SK-N-SH (cell line): ENCODE measurements at regions not wholly inside any gene's neighbourhood (a gene's known extent, or its start where the extent isn't known, plus 50 kb on each side); places are given as distances from the start of the nearest gene placed in this dataset.

Experiments
- CTCF ChIA-PET: fragments of 300-600, 350-600 bp; formaldehyde crosslinking; extraction: SDS; loops from one replicate; lab custom pipeline; 2021; lab: Yijun Ruan, JAX
- POLR2A ChIA-PET: fragments of 350-600 bp; sonication (Branson Sonifier 250); formaldehyde crosslinking; extraction: SDS; loops from one replicate; lab custom pipeline; 2020; ENCODE audit warnings: antibody characterized with exemption, inconsistent platforms; lab: Yijun Ruan, JAX
- DNase-seq: peaks from one replicate; pipeline ENCODE4 v3.0.0; 2012
- H2AFZ ChIP-seq: fragments of 200-600 bp; sonication (generic); 2 replicates; pipeline ENCODE4 v1.8.1; 2016; ENCODE audit warnings: antibody characterized with exemption, mild to moderate bottlenecking, low read depth
- H3F3A ChIP-seq: fragments of 200-600 bp; sonication (generic); replicated peaks from 2 replicates; pipeline ENCODE3; 2016; ENCODE audit warnings: antibody characterized with exemption, mild to moderate bottlenecking; ENCODE audit not compliant: insufficient read depth
- H3K27ac ChIP-seq, 2 experiments: fragments of 200-500 bp in 1 of 2; fragments of 200-600 bp in 1 of 2; sonication (Bioruptor generic) in 1 of 2; sonication (generic), shearing (Covaris generic) in 1 of 2; 2 replicates each; pipeline versions ENCODE4 v1.5.1 to v1.6.1; 2014 to 2016; ENCODE audit warnings: low read depth in 2 of 2, inconsistent platforms in 1 of 2, low read length in 1 of 2, mild to moderate bottlenecking in 1 of 2, mixed read lengths in 1 of 2
- H3K27me3 ChIP-seq: fragments of 200-600 bp; sonication (generic), shearing (Covaris generic); 2 replicates; pipeline ENCODE4 v1.6.1; 2016; ENCODE audit warnings: mixed run types; ENCODE audit not compliant: insufficient read depth
- H3K36me3 ChIP-seq, 2 experiments: fragments of 200-500 bp in 1 of 2; fragments of 200-600 bp in 1 of 2; sonication (Bioruptor generic) in 1 of 2; sonication (generic) in 1 of 2; replicated peaks in 1 of 2; 2 replicates each; pipeline versions ENCODE3 to v1.5.1; 2014 to 2016; ENCODE audit warnings: low read length in 1 of 2, mild to moderate bottlenecking in 1 of 2; ENCODE audit not compliant: insufficient read depth in 2 of 2, control insufficient read depth in 1 of 2
- H3K4me1 ChIP-seq, 2 experiments: fragments of 200-500 bp in 1 of 2; fragments of 200-600 bp in 1 of 2; sonication (Bioruptor generic) in 1 of 2; sonication (generic), shearing (Covaris generic) in 1 of 2; 2 replicates each; pipeline versions ENCODE4 v1.5.1 to v1.6.1; 2014 to 2016; ENCODE audit warnings: low read depth in 1 of 2, low read length in 1 of 2, mixed run types in 1 of 2; ENCODE audit not compliant: insufficient read depth in 2 of 2, control insufficient read depth in 1 of 2
- H3K4me2 ChIP-seq: fragments of 200-600 bp; sonication (generic), shearing (Covaris generic); 2 replicates; pipeline ENCODE4 v1.6.1; 2017; ENCODE audit warnings: mixed run types
- H3K4me3 ChIP-seq, 2 experiments: fragments of 200-500 bp in 1 of 2; fragments of 200-600 bp in 1 of 2; sonication (Bioruptor generic) in 1 of 2; sonication (generic), shearing (Covaris generic) in 1 of 2; 2 replicates each; pipeline versions ENCODE4 v1.5.1 to v1.8.1; 2014 to 2016; ENCODE audit warnings: low read depth in 2 of 2, inconsistent platforms in 1 of 2, low read length in 1 of 2, mild to moderate bottlenecking in 1 of 2, mixed read lengths in 1 of 2, moderate library complexity in 1 of 2
- H3K79me2 ChIP-seq: fragments of 200-600 bp; sonication (generic); 2 replicates; pipeline ENCODE4 v1.8.1; 2017; ENCODE audit warnings: mild to moderate bottlenecking; ENCODE audit not compliant: insufficient read depth
- H3K9ac ChIP-seq: fragments of 200-600 bp; sonication (generic); 2 replicates; pipeline ENCODE4 v1.6.1; 2017; ENCODE audit warnings: mixed run types
- H3K9me2 ChIP-seq: fragments of 200-600 bp; sonication (generic); 2 replicates; pipeline ENCODE4 v1.6.1; 2017; ENCODE audit warnings: mixed run types
- H3K9me3 ChIP-seq: fragments of 200-600 bp; sonication (generic); 2 replicates; pipeline ENCODE4 v1.6.1; 2017; ENCODE audit warnings: mixed run types, mild to moderate bottlenecking, moderate library complexity
- H4K20me1 ChIP-seq: fragments of 200-600 bp; sonication (generic); 2 replicates; pipeline ENCODE4 v1.6.1; 2017; ENCODE audit warnings: mild to moderate bottlenecking, mixed run types; ENCODE audit not compliant: insufficient read depth
- CHD2 ChIP-seq: fragments of 150-350 bp; IDR thresholded peaks from 2 replicates; pipeline ENCODE4 v1.6.1; 2018; ENCODE audit warnings: low read length; ENCODE audit not compliant: partially characterized antibody
- EP300 ChIP-seq, 2 experiments: IDR thresholded peaks; 2 replicates each; pipeline versions ENCODE4 v1.4.0 to v1.6.1; 2012; ENCODE audit warnings: borderline replicate concordance in 1 of 2, low read depth in 1 of 2, low read length in 1 of 2
- FOSL2 ChIP-seq: IDR thresholded peaks from 2 replicates; pipeline ENCODE4 v1.4.0; 2012; ENCODE audit warnings: low read depth, mild to moderate bottlenecking, moderate library complexity, borderline replicate concordance
- FOXJ3 ChIP-seq: sonication (generic); formaldehyde crosslinking; IDR thresholded peaks from 2 replicates; pipeline ENCODE4 v1.5.1; 2020; ENCODE audit warnings: mild to moderate bottlenecking, missing genetic modification reagents
- FOXM1 ChIP-seq: IDR thresholded peaks from 2 replicates; pipeline ENCODE4 v1.4.0; 2012; ENCODE audit warnings: low read depth, mild to moderate bottlenecking
- GABPA ChIP-seq: IDR thresholded peaks from 2 replicates; pipeline ENCODE4 v1.4.0; 2012; ENCODE audit warnings: low read depth, mild to moderate bottlenecking
- GATA2 ChIP-seq: sonication (generic); formaldehyde crosslinking; IDR thresholded peaks from 2 replicates; pipeline ENCODE4 v1.5.0; 2020; ENCODE audit warnings: mild to moderate bottlenecking, missing genetic modification reagents
- JUND ChIP-seq: IDR thresholded peaks from 2 replicates; pipeline ENCODE4 v1.4.0; 2012
- MEF2A ChIP-seq: IDR thresholded peaks from 2 replicates; pipeline ENCODE4 v1.4.0; 2012; ENCODE audit warnings: low read depth, borderline replicate concordance
- MXI1 ChIP-seq: IDR thresholded peaks from 2 replicates; pipeline ENCODE4 v1.6.1; 2012; ENCODE audit warnings: mild to moderate bottlenecking, low read depth, low read length, improper control_type of control experiment
- NFIC ChIP-seq: IDR thresholded peaks from 2 replicates; pipeline ENCODE4 v1.4.0; 2012; ENCODE audit warnings: borderline replicate concordance
- POLR2AphosphoS5 ChIP-seq: IDR thresholded peaks from 2 replicates; pipeline ENCODE4 v1.6.1; 2012; ENCODE audit warnings: low read depth, low read length
- RXRA ChIP-seq: IDR thresholded peaks from 2 replicates; pipeline ENCODE4 v1.4.0; 2012; ENCODE audit warnings: low read depth, mild to moderate bottlenecking, borderline replicate concordance
- SIN3A ChIP-seq: IDR thresholded peaks from 2 replicates; pipeline ENCODE4 v1.6.1; 2012; ENCODE audit warnings: low read depth, mild to moderate bottlenecking, low read length, moderate library complexity, borderline replicate concordance
- SMC3 ChIP-seq: IDR thresholded peaks from 2 replicates; pipeline ENCODE4 v1.6.1; 2012; ENCODE audit warnings: low read depth, low read length, improper control_type of control experiment
- TAF1 ChIP-seq: IDR thresholded peaks from 2 replicates; pipeline ENCODE4 v1.6.1; 2012; ENCODE audit warnings: low read depth, mild to moderate bottlenecking, low read length, moderate library complexity, borderline replicate concordance
- TCF12 ChIP-seq: IDR thresholded peaks from 2 replicates; pipeline ENCODE4 v1.4.0; 2012
- WGBS: methylation state at CpG from one replicate; pipeline ENCODE4 v1.1.6; 2017; ENCODE audit warnings: low lambda C conversion rate; 5-methylcytosine and 5-hydroxymethylcytosine counted together
- TF ChIP-seq, protein P1 (sequence below): fragments of 200-600 bp; sonication (generic); IDR thresholded peaks from 2 replicates; pipeline ENCODE4 v1.6.1; 2017; ENCODE audit warnings: antibody characterized with exemption, mild to moderate bottlenecking, moderate library complexity
- TF ChIP-seq, protein P2 (sequence below): fragments of 150-350 bp; IDR thresholded peaks from 2 replicates; pipeline ENCODE4 v1.6.1; 2017; ENCODE audit warnings: antibody characterized with exemption, low read length, low read depth, borderline replicate concordance
- TF ChIP-seq, protein P3 (sequence below): IDR thresholded peaks from 2 replicates; pipeline ENCODE4; 2012

DNA sequence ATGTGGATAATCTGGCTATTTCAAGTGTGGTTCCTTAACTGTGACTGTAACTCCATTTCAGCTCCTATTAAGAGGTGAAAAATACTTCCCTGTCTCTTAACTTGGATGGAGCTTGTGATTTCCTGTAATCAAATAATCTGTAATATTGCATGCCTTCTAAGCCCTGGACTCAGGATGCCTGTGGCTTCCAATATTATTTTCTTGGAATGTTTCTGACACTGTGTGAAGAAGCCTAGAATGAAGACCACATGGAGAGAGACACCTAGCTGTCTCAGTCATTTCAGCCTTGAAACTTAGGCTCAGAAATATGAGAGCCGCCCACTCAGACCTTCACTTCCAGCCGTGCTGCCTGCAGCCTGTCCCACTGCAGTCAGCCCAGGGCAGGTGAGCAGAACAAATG lies 544.3 kb downstream of the TRIML1 start (continued):
- TF ChIP-seq, protein P1, sequence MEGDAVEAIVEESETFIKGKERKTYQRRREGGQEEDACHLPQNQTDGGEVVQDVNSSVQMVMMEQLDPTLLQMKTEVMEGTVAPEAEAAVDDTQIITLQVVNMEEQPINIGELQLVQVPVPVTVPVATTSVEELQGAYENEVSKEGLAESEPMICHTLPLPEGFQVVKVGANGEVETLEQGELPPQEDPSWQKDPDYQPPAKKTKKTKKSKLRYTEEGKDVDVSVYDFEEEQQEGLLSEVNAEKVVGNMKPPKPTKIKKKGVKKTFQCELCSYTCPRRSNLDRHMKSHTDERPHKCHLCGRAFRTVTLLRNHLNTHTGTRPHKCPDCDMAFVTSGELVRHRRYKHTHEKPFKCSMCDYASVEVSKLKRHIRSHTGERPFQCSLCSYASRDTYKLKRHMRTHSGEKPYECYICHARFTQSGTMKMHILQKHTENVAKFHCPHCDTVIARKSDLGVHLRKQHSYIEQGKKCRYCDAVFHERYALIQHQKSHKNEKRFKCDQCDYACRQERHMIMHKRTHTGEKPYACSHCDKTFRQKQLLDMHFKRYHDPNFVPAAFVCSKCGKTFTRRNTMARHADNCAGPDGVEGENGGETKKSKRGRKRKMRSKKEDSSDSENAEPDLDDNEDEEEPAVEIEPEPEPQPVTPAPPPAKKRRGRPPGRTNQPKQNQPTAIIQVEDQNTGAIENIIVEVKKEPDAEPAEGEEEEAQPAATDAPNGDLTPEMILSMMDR, result no peak
- TF ChIP-seq RXRA (no peak), SIN3A (no peak), TAF1 (no peak), FOSL2 (no peak), MEF2A (no peak), EP300 (IDR thresholded peaks at IDR 0.05; ENCODE audit: borderline replicate concordance in 1 of 2, low read depth in 1 of 2, low read length in 1 of 2) (no peak), GATA2 (CRISPR knock-in tag) (no peak), FOXM1 (no peak), MXI1 (no peak), CHD2 (no peak)

DNA sequence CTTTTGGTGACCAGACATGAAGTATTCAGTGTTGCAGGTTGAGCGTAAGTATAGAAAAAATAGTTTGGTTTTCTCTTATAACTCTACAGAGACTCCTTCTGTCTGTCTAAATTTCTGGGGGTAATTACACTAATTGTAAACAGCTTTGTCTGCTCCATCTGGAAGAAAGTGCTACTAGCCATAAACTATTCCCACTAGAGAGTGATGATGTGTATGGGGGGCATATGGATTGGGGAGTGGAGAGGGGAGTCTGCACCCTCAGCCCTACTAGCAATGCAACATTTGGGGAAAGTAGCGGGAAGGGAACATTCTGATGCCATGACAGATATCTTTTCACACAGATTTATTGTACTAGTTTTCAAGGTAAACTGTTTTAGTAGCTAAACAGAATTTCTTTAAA lies 549.7 kb downstream of the TRIML1 start:
- no peaks in the 10 kb centered on the region for H3K9me3 ChIP-seq
- ChIA-PET CTCF (interaction anchor here (0.7 kb wide), 1 partner anchor 254 kb away, joined by 3 read pairs; no protein-coding TSS in a partner anchor), POLR2A (no interaction called here)

More for the DNA sequence above, 549.7 kb downstream of the TRIML1 start:
- Histone ChIP-seq H2AFZ (no peak overlapping the region), H3K79me2 (no peaks in the 10 kb centered on the region), H3K27me3 (peaks cover 5% of the 10 kb centered on the region; the same call in 1 of the 2 replicates), H3K4me1 (no peaks in the 10 kb centered on the region), H4K20me1 (no peaks in the 10 kb centered on the region), H3K4me2 (no peak overlapping the region), H3K4me3 (no peak overlapping the region), H3K9me2 (no peaks in the 10 kb centered on the region), H3K27ac (no peak overlapping the region), H3F3A (no peaks in the 10 kb centered on the region), H3K36me3 (no peaks in the 10 kb centered on the region), H3K9ac (no peak overlapping the region)
- no peak for DNase-seq
- TF ChIP-seq FOXJ3 (CRISPR knock-in tag) (no peak), GABPA (no peak), SIN3A (no peak), TCF12 (no peak), RXRA (no peak), POLR2AphosphoS5 (no peak), JUND (no peak), NFIC (no peak), SMC3 (no peak), MEF2A (no peak)
- TF ChIP-seq, protein P2, sequence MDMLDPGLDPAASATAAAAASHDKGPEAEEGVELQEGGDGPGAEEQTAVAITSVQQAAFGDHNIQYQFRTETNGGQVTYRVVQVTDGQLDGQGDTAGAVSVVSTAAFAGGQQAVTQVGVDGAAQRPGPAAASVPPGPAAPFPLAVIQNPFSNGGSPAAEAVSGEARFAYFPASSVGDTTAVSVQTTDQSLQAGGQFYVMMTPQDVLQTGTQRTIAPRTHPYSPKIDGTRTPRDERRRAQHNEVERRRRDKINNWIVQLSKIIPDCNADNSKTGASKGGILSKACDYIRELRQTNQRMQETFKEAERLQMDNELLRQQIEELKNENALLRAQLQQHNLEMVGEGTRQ, result no peak
- TF ChIP-seq, protein P3, sequence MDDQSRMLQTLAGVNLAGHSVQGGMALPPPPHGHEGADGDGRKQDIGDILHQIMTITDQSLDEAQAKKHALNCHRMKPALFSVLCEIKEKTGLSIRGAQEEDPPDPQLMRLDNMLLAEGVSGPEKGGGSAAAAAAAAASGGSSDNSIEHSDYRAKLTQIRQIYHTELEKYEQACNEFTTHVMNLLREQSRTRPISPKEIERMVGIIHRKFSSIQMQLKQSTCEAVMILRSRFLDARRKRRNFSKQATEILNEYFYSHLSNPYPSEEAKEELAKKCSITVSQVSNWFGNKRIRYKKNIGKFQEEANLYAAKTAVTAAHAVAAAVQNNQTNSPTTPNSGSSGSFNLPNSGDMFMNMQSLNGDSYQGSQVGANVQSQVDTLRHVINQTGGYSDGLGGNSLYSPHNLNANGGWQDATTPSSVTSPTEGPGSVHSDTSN, result no peak
- WGBS, result 46% methylated on average over 2 of the region's 2 CpGs
